H1 (cell line): ENCODE measurements at regions not wholly inside any gene's neighbourhood (a gene's known extent, or its start where the extent isn't known, plus 50 kb on each side); places are given as distances from the start of the nearest gene placed in this dataset.

ENCODE experiments used
- CTCF ChIA-PET: fragments of 300-600 bp; sonication (Branson Sonifier 250); formaldehyde crosslinking; loops from one replicate; lab custom pipeline; 2021; ENCODE audit not compliant: partially characterized antibody; lab: Charles Lee
- POLR2A ChIA-PET: fragments of 300-600 bp; sonication (Branson Sonifier 250); formaldehyde crosslinking; loops from one replicate; lab custom pipeline; 2021; ENCODE audit warnings: inconsistent platforms; ENCODE audit not compliant: partially characterized antibody; lab: Charles Lee
- DNase-seq, 2 experiments: peaks; one replicate each; pipeline versions ENCODE4 v3.0.0 to v3.0.0-alpha.2; 2010 to 2022; ENCODE audit warnings: low spot score in 2 of 2, low read depth in 1 of 2, mixed read lengths in 1 of 2
- FAIRE-seq: peaks from 2 replicates; lab custom pipeline; 2011; peaks lifted over from hg19 to GRCh38; lab: Jason Lieb, UNC
- H2AFZ ChIP-seq: 2 replicates; pipeline ENCODE4 v1.8.1; 2012; ENCODE audit warnings: low read length, inconsistent platforms
- H2AK5ac ChIP-seq: 2 replicates; pipeline ENCODE4 v1.6.1; 2013; ENCODE audit warnings: low read depth, low read length
- H2BK120ac ChIP-seq: replicated peaks from 2 replicates; pipeline ENCODE3; 2013; ENCODE audit warnings: low read depth, low read length, inconsistent platforms
- H2BK12ac ChIP-seq: 2 replicates; pipeline ENCODE4 v1.6.1; 2013; ENCODE audit warnings: low read depth, low read length
- H2BK15ac ChIP-seq: 2 replicates; pipeline ENCODE4 v1.6.1; 2013; ENCODE audit warnings: low read length
- H2BK20ac ChIP-seq: 2 replicates; pipeline ENCODE4 v1.6.1; 2013; ENCODE audit warnings: low read length
- H2BK5ac ChIP-seq: 2 replicates; pipeline ENCODE4 v1.6.1; 2013; ENCODE audit warnings: low read depth, low read length
- H3K14ac ChIP-seq: 2 replicates; pipeline ENCODE4 v1.6.1; 2013; ENCODE audit warnings: inconsistent platforms; ENCODE audit not compliant: insufficient read length
- H3K18ac ChIP-seq: 2 replicates; pipeline ENCODE4 v1.6.1; 2013; ENCODE audit warnings: low read length; ENCODE audit errors: extremely low read depth
- H3K23ac ChIP-seq: 2 replicates; pipeline ENCODE4 v1.6.1; 2013; ENCODE audit warnings: inconsistent platforms; ENCODE audit not compliant: insufficient read length
- H3K23me2 ChIP-seq: 2 replicates; pipeline ENCODE4 v1.6.1; 2013; ENCODE audit warnings: low read depth, low read length
- H3K27ac ChIP-seq: 2 replicates; pipeline ENCODE4 v1.6.1; 2011; ENCODE audit warnings: low read depth, low read length, inconsistent platforms
- H3K27me3 ChIP-seq, 4 experiments: replicated peaks in 1 of 4; 1 replicate in 1 of 4; 2 replicates in 3 of 4; pipeline versions ENCODE4 v1.6.1 to v1.8.1; 2011 to 2013; ENCODE audit warnings: low read length in 3 of 4, mild to moderate bottlenecking in 3 of 4, inconsistent platforms in 2 of 4, mixed read lengths in 2 of 4, moderate library complexity in 1 of 4; ENCODE audit not compliant: control insufficient read depth in 3 of 4, insufficient read depth in 3 of 4; ENCODE audit errors: extremely low read depth in 1 of 4
- H3K36me3 ChIP-seq, 4 experiments: 2 replicates each; pipeline versions ENCODE4 v1.6.1 to v1.8.1; 2011 to 2013; ENCODE audit warnings: mild to moderate bottlenecking in 4 of 4, low read length in 3 of 4, moderate library complexity in 2 of 4, control low read depth in 1 of 4, inconsistent platforms in 1 of 4; ENCODE audit not compliant: insufficient read depth in 4 of 4, control insufficient read depth in 2 of 4
- H3K4ac ChIP-seq: replicated peaks from 2 replicates; pipeline ENCODE3; 2013; ENCODE audit warnings: low read length, low read depth, mixed read lengths, inconsistent platforms; ENCODE audit not compliant: insufficient read length
- H3K4me1 ChIP-seq, 4 experiments: replicated peaks in 1 of 4; 1 replicate in 1 of 4; 2 replicates in 3 of 4; pipeline versions ENCODE4 v1.6.1 to v1.8.1; 2011 to 2013; ENCODE audit warnings: low read length in 3 of 4, inconsistent platforms in 2 of 4, mixed read lengths in 1 of 4; ENCODE audit not compliant: insufficient read depth in 4 of 4, control insufficient read depth in 3 of 4
- H3K4me2 ChIP-seq, 2 experiments: 2 replicates each; pipeline versions ENCODE4 v1.6.1 to v1.8.1; 2011 to 2013; ENCODE audit warnings: low read depth in 2 of 2, low read length in 2 of 2, control low read depth in 1 of 2, inconsistent platforms in 1 of 2, mild to moderate bottlenecking in 1 of 2; ENCODE audit not compliant: insufficient read depth in 1 of 2
- H3K4me3 ChIP-seq, 4 experiments: fragments of 200-600, 300-600 bp in 1 of 4; sonication (generic), shearing (Covaris generic), sonication (Bioruptor Twin) in 1 of 4; 2 replicates each; pipeline versions ENCODE4 v1.5.1 to v1.8.1; 2011 to 2016; ENCODE audit warnings: low read length in 4 of 4, low read depth in 3 of 4, control low read depth in 2 of 4, inconsistent platforms in 2 of 4, mild to moderate bottlenecking in 2 of 4, mixed read lengths in 1 of 4, moderate library complexity in 1 of 4; ENCODE audit not compliant: insufficient read depth in 2 of 4; ENCODE audit errors: extremely low read depth in 1 of 4
- H3K56ac ChIP-seq: replicated peaks from 2 replicates; pipeline ENCODE3; 2013; ENCODE audit warnings: low read depth, mild to moderate bottlenecking, mixed read lengths, low read length, inconsistent platforms; ENCODE audit not compliant: insufficient read length
- H3K79me1 ChIP-seq: 2 replicates; pipeline ENCODE4 v1.6.1; 2013; ENCODE audit warnings: low read depth, low read length, control low read depth
- H3K79me2 ChIP-seq, 2 experiments: 2 replicates each; pipeline versions ENCODE4 v1.6.1 to v1.8.1; 2012 to 2013; ENCODE audit warnings: low read length in 2 of 2, mild to moderate bottlenecking in 2 of 2, inconsistent platforms in 1 of 2; ENCODE audit not compliant: insufficient read depth in 2 of 2, control insufficient read depth in 1 of 2
- H3K9ac ChIP-seq, 4 experiments: replicated peaks in 1 of 4; 1 replicate in 1 of 4; 2 replicates in 3 of 4; pipeline versions ENCODE4 v1.6.1 to v1.8.1; 2011 to 2013; ENCODE audit warnings: low read depth in 3 of 4, low read length in 3 of 4, control low read depth in 2 of 4, mild to moderate bottlenecking in 2 of 4, moderate library complexity in 2 of 4, inconsistent platforms in 1 of 4; ENCODE audit errors: extremely low read depth in 1 of 4
- H3K9me3 ChIP-seq, 2 experiments: 2 replicates each; pipeline versions ENCODE4 v1.6.1 to v1.8.1; 2012 to 2013; ENCODE audit warnings: mild to moderate bottlenecking in 2 of 2, moderate library complexity in 2 of 2, control low read depth in 1 of 2, inconsistent platforms in 1 of 2, low read depth in 1 of 2, low read length in 1 of 2, mixed read lengths in 1 of 2; ENCODE audit not compliant: insufficient read depth in 2 of 2
- H4K20me1 ChIP-seq, 2 experiments: replicated peaks in 1 of 2; 2 replicates each; pipeline versions ENCODE3 to v1.8.1; 2011 to 2013; ENCODE audit warnings: inconsistent platforms in 2 of 2, low read length in 2 of 2, mild to moderate bottlenecking in 1 of 2; ENCODE audit not compliant: insufficient read depth in 2 of 2, control insufficient read depth in 1 of 2
- H4K5ac ChIP-seq: 2 replicates; pipeline ENCODE4 v1.6.1; 2013; ENCODE audit warnings: low read length, low read depth, mixed read lengths, inconsistent platforms; ENCODE audit not compliant: insufficient read length
- H4K8ac ChIP-seq: 2 replicates; pipeline ENCODE4 v1.8.0; 2013; ENCODE audit warnings: mild to moderate bottlenecking, moderate library complexity, low read length, inconsistent platforms; ENCODE audit not compliant: insufficient read depth; ENCODE audit errors: extremely low read depth
- H4K91ac ChIP-seq: replicated peaks from 2 replicates; pipeline ENCODE3; 2013; ENCODE audit warnings: low read length, mixed read lengths, inconsistent platforms; ENCODE audit not compliant: insufficient read length
- BACH1 ChIP-seq: IDR thresholded peaks from 2 replicates; pipeline ENCODE4 v1.6.1; 2012; ENCODE audit warnings: low read length, improper control_type of control experiment
- JUND ChIP-seq: IDR thresholded peaks from 2 replicates; pipeline ENCODE4 v1.6.1; 2011; ENCODE audit warnings: mild to moderate bottlenecking, improper control_type of control experiment, low read length
- KDM1A ChIP-seq: fragments of 200-600, 300-600 bp; sonication (generic); IDR thresholded peaks from 2 replicates; pipeline ENCODE4 v1.7.1; 2016; ENCODE audit warnings: mild to moderate bottlenecking, low read length, borderline replicate concordance
- KDM5A ChIP-seq: fragments of 200-600 bp; IDR thresholded peaks from 2 replicates; pipeline ENCODE4 v1.7.1; 2012; ENCODE audit warnings: mild to moderate bottlenecking, low read length, inconsistent platforms, mixed read lengths
- RXRA ChIP-seq: IDR thresholded peaks from 2 replicates; pipeline ENCODE4 v1.6.1; 2011; ENCODE audit warnings: low read depth, mild to moderate bottlenecking, low read length, moderate library complexity; ENCODE audit not compliant: insufficient read depth
- SIN3A ChIP-seq, 2 experiments: IDR thresholded peaks in 1 of 2; conservative IDR thresholded peaks in 1 of 2; 2 replicates each; pipeline ENCODE4 v1.6.1; 2011 to 2012; ENCODE audit warnings: low read length in 2 of 2, improper control_type of control experiment in 1 of 2, low read depth in 1 of 2, mild to moderate bottlenecking in 1 of 2
- SP2 ChIP-seq: IDR thresholded peaks from 2 replicates; pipeline ENCODE4 v1.6.1; 2012; ENCODE audit warnings: mild to moderate bottlenecking, low read length, inconsistent platforms
- SP4 ChIP-seq: IDR thresholded peaks from 2 replicates; pipeline ENCODE4 v1.6.1; 2012; ENCODE audit warnings: low read length, inconsistent platforms
- WGBS, 2 experiments: shearing (Covaris generic) in 1 of 2; methylation state at CpG; one replicate each; pipeline versions ENCODE4 v1.1.6 to v1.1.7; 2013 to 2015; ENCODE audit warnings: low lambda C conversion rate in 2 of 2, mixed read lengths in 2 of 2, inconsistent platforms in 1 of 2, low coverage in 1 of 2, missing lambda C conversion rate in 1 of 2; ENCODE audit not compliant: insufficient replicate concordance in 2 of 2, insufficient coverage in 1 of 2, insufficient read length in 1 of 2; ENCODE audit errors: extremely low coverage in 1 of 2, missing lambda C conversion rate in 1 of 2; 5-methylcytosine and 5-hydroxymethylcytosine counted together

- DNase-seq (no peak), FAIRE-seq (no peak)
- Histone ChIP-seq H3K4ac (no peak overlapping the region), H3K4me2 (no peak overlapping the region), H3K9ac (no peak overlapping the region), H3K27ac (no peak overlapping the region), H3K36me3 (no peaks in the 10 kb centered on the region), H3K4me1 (peaks cover 0 to under 1% (median 0%) of the 10 kb centered on the region in 4 experiments; a peak in 1 of 7 replicates), H2BK12ac (no peak overlapping the region), H3K9me3 (no peaks in the 10 kb centered on the region), H3K23ac (no peak overlapping the region), H2BK120ac (no peak overlapping the region), H4K91ac (no peak overlapping the region), H3K18ac (no peak overlapping the region), H2AFZ (0 out of 2 replicates have a peak overlapping the region, but pooled peaks have one; percentile 21), H3K14ac (no peak overlapping the region), H3K23me2 (no peaks in the 10 kb centered on the region), H3K79me1 (no peaks in the 10 kb centered on the region), H2BK20ac (no peak overlapping the region), H2BK15ac (no peak overlapping the region), H4K8ac (no peak overlapping the region), H3K4me3 (no peak overlapping the region), H2AK5ac (no peak overlapping the region), H3K56ac (no peak overlapping the region), H3K79me2 (no peaks in the 10 kb centered on the region), H3K27me3 (no peaks in the 10 kb centered on the region), H4K20me1 (no peaks in the 10 kb centered on the region), H4K5ac (no peak overlapping the region), H2BK5ac (no peak overlapping the region)
- CTCF ChIA-PET = no interaction called here
- POLR2A ChIA-PET = no interaction called here
- WGBS, 2 experiments = 87% methylated on average over 2 of the region's 2 CpGs; no CpG with 5 or more reads in 1 of the 2 experiments
- TF ChIP-seq JUND (no peak), SIN3A (conservative IDR thresholded peaks at IDR 0.05 in 1 of 2, IDR thresholded peaks at IDR 0.05 in 1 of 2; ENCODE audit: low read depth in 1 of 2, low read length in 2 of 2) (no peak), KDM1A (no peak), RXRA (no peak), SP2 (no peak), SP4 (no peak), BACH1 (no peak), KDM5A (no peak)
These were observed 71.4 kb upstream of the P3H2 start for GRCh38 chr3:190192087-190192486.
